Head of caudate nucleus (tissue), 42 donors: ENCODE measurements at regions not wholly inside any gene's neighbourhood (a gene's known extent, or its start where the extent isn't known, plus 50 kb on each side); places are given as distances from the start of the nearest gene placed in this dataset.
"Not testable (repeated sequence)": the region's sequence is repeated elsewhere in the genome, so short reads cannot be mapped to it uniquely, and the experiment has no call there.

Source experiments
- DNase-seq, 42 donors: peaks; one replicate each; pipeline versions ENCODE4 v3.0.0 to v3.0.0-alpha.2; 2020 to 2021; ENCODE audit warnings: mixed read lengths in 7 of 42
- intact Hi-C: fragments of 100-400 bp; cut with DNase I; formaldehyde crosslinking; loops from one replicate; pipeline ENCODE4 v1.15.0; 2022

DNA sequence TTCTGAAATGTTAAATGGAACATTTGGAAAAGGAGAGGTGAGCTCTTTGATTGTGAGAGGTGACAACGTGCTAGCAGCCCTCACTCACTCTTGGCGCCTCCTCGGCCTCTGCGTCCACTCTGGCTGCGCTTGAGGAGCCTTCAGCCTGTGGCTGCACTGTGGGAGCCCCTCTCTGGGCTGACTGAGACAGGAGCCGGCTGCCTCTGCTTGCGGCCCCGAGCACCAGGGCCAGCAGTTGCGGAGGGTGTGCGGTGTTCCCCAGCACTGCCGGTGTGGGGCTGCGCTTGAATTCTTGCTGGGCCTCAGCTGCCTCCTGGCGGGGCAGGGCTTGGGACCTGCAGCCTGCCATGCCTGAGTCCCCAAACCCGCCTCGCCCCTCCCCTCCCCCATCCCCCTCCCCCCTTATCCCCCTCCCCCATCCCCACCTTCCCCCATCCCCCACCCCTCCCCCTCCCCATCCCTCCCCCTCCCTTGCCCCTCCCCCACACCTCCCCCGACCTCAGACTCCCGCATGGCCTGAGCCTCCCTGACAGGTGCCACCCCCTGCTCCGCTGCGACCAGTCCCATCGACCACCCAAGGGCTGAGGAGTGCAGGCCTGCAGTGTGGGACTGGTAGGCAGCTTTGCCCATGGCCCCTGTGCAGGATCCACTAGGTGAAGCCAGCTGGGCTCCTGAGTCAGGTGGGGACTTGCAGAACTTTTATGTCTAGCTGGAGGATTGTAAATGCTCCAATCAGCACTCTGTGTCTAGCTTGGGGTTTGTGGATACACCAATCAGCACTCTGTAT, 411.0 kb downstream of the OLFM4 start:
- intact Hi-C loops = no loop called here
- no peak for DNase-seq

DNA sequence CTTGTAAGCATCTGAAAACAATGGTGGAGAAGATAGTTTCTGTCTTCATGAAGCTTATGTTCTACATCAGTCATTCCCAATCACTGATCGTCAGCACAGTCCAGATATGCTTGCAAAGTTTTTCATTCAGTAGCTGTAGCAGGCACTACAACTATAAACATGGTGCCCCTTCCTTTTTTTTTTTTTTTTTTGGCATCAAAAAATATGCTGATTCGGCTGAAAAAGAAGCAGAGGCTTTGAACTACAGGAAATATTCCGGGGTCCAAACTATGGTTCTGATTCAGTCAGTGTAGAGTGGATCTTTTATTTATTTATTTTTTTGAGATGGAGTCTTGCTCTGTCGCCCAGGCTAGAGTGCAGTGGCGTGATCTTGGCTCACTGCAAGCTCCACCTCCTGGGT, 414.4 kb downstream of the OLFM4 start:
- DNase-seq = no peak
- intact Hi-C loops = no loop called here

DNA sequence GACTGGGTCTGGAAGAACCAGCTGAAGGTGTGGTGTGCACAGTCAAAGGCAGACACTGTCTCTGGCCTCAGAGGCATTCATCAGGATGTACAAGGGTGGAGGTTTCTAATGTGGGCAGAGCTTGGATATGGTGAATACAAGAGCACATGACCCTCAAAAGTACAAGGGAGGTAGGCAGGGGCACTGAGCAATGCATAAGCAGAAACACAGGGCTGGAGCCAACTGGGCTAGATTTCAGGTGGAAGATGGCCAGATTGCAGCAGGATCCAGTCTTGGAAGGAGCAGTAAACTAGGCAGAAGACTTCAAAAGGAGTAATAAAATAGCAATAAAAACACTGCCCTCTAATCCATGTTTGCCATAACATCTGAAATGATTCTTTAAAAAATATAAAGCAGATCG, 417.1 kb downstream of the OLFM4 start:
- intact Hi-C loops = no loop called here

DNA sequence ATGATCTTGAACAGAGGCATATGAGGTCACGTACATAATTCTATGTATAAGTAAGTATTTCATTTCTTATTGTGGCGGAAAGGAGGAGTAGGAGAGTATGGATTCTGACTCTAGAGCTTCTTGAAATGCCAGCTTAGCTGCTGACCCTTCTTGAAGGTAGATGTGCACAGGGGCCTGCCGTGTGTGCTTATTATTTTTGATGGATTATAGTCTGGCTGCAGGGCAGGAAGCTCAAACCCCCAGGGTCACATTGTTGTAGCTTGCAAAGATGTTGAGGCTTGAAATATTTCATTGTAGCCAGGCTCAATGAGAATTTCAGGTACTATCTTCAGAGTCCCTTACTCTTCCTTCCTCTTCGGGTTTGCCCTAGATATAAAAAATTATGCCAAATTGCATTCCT, 418.8 kb downstream of the OLFM4 start:
- no peak for DNase-seq
- intact Hi-C loops = no loop called here

More for the DNA sequence above, 417.1 kb downstream of the OLFM4 start:
- DNase-seq = peak in 4 of 42 donors; percentile 5 to 45 (median 8)

DNA sequence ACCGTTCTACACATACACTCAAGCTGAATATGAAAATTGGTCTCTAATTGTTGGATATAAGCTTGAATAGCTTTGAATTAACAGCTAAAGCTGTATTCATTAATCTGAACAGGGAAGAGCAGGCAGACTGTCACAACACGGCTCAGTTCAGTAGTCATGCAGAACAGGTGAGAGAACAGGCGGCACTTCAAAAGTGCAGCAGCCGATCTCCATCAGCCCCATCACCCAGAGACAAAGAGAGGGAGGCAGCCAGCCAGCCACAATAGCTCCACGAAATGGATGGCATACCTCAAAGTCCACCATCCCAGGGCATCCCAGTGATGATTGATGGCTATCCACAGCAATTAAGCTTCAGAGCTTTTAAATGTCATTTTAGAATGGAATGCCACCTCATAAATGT, 419.2 kb downstream of the OLFM4 start:
- intact Hi-C loops = no loop called here
- DNase-seq = peak in 8 of 42 donors; percentile 2 to 40 (median 18)

DNA sequence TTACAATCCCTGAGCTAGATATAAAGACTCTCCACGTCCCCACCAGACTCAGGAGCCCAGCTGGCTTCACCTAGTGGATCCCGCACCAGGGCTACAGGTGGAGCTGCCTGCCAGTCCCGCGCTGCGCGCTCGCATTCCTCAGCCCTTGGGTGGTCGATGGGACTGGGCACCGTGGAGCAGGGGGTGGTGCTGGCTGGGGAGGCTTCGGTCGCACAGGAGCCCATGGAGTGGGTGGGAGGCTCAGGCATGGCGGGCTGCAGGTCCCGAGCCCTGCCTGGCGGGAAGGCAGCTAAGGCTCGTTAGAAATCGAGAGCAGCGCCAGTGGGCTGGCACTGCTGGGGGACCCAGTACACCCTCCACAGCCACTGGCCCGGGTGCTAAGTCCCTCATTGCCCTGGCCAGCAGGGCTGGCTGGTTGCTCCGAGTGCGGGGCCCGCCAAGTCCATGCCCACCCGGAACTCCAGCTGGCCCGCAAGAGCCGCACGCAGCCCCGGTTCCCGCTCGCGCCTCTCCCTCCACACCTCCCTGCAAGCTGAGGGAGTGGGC, 423.7 kb downstream of the OLFM4 start:
- DNase-seq, intact Hi-C loops: not testable (repeated sequence)

DNA sequence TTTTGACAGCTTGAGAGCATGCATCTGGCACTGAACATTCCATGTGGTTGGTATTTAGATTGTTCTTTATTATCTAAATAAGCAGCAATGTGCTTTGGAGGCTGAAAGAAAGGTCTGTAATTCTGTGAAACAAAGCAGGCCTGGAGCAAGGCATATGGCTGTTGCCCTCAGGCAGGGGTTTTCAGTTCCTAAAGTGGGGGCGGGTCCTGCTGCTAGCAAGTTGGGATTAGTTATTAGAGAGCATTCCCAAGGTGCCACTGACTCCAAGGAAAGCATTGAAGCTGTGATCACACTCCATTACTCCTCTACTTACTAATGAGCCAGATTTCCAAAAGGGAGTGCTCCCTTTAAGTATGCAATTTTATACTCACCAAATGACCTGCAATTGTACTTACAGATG, 432.2 kb downstream of the OLFM4 start:
- intact Hi-C loops = no loop called here
- DNase-seq = no peak

DNA sequence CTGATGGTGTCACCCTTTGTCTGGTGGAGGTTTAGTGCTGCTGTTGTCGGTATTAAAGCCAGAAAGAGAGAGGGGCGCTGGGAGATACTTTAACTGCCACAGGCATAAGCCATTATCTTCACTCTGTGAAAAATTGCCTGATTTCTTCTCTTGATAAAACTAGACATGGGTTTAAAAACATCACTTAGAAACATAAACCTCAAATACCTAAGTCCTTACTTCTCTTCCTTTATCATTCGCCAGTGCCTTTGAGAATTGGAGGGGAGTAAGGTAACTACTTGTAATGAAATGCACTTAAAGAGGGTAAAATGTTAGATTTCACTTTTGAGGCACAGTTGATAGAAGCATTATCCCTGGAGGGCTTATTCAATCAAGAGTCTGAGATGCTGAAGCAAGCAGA, 434.5 kb downstream of the OLFM4 start:
- DNase-seq = no peak
- intact Hi-C loops = no loop called here

DNA sequence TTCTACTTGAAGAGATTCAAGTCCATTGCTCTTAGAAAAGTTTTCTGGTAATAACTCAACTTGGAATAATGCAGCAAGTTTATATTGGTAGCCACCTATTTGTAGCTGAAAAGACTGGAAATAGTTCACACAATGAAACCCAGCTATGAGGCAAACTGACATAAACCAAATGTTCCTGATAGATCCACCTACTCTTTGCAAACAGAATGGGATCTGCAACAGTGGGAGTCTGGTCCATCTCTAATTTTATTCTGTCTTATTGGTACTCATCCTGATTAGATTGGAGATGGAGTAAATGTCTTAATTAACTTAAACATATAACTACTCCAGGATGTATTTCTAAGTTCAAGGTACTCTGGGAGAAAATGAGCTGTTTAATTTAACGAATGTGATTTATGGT, 438.0 kb downstream of the OLFM4 start:
- intact Hi-C loops = no loop called here

DNA sequence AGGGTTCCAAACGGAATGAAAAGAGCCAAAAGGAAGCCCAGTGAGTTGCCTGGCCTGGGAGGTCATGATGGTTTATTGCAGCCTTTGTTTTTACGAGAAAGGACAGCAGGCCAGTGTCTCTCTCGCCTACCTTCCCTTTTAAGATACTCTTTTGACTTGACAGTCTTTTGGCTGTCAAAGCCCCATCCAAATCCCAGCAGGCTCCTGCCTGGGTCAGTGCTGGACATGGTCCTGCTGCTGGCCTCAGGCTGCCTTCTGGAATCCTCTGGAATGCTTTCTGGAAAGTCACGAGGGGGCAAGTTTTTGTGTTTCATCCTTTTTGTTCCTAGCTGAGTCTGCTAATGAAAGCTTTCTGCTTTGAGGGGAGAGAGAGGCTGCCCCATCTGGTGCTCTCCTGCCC, 444.8 kb downstream of the OLFM4 start:
- DNase-seq = no peak
- intact Hi-C loops = no loop called here

More for the DNA sequence above, 438.0 kb downstream of the OLFM4 start:
- no peak for DNase-seq

DNA sequence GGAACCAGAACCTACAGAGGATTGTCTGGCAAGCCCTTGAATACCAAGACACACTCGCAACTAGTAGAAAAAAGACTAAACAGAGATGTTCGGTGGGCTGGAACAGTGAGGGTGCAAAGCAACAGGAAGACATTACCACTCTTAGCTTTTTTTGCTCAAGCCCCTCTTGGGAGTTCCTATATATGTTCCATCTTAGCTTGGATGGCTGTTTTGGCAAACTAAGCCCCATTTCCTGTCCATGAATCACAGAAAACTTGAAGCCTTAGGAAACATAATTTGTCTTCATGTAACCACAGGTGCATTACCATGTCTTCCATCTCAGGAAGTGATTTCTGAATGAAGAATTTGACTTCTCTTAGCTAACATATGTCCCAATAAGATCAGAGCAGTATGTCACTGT, 446.3 kb downstream of the OLFM4 start:
- no peak for DNase-seq

DNA sequence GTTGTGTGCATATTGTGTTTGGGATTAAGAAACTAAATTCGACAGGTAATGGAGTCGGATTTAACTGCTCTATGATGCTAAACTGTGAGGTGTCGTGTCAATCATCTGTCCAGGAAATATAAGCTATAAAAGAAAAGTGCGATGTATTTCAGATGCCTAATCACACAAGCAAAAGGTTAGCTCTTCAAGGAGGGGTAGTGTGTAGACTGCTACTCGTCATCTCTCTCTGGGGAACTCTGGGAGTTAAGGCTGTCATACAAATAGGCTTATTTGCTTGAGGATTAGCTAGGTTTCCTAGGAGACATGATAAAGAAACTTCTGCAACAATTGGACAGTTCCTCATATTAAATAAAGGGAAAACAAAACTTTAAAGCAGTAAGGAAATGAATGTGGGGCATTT, 462.1 kb downstream of the OLFM4 start:
- intact Hi-C loops = no loop called here
- DNase-seq = no peak

More for the DNA sequence above, 446.3 kb downstream of the OLFM4 start:
- intact Hi-C loops = no loop called here

DNA sequence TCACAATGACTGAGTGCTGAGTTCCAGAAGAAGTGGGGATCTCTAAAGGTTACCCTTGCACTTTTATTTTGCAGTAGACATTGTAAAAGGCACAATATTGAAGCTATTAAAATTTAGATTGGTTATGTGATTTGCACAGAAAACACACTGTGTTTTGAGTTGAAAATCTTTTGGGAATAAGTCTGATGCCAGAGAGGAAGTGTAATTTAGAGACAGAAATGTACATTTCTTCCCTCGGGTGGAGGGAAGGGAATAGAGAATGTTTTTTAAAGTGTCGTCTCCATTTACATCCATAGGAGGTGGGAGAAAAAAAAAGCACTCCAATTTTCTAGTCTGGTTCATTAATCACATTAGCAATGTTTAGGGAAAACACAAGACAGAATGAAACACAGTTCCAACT, 465.8 kb downstream of the OLFM4 start:
- no peak for DNase-seq
- intact Hi-C loops = no loop called here

DNA sequence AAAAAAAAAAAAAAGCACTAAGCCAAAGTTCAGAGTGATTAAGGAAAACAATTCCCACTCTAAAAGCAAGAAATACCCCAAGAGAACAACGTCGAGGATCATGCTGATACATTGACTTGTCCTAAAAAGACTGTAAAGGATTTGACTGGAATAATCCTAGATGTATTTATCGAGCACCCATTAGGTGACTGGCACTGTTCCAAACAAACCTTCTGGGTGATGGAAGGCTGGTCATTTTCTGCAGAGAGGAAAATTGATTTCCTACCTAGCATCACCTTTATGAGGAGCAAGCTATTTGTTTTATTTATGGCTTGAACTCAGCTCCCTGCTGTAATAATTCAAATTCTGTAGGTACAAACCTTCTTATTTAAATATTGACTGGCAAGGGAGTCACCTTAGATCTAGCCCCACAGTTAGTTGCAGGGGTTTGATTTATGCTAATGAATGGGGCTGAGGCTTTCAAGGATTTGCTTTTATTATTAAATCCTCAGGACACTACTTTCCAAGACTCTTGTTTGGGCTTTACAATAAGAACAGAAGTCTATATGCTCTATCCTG, 471.0 kb downstream of the OLFM4 start:
- no peak for DNase-seq
- intact Hi-C loops = no loop called here

DNA sequence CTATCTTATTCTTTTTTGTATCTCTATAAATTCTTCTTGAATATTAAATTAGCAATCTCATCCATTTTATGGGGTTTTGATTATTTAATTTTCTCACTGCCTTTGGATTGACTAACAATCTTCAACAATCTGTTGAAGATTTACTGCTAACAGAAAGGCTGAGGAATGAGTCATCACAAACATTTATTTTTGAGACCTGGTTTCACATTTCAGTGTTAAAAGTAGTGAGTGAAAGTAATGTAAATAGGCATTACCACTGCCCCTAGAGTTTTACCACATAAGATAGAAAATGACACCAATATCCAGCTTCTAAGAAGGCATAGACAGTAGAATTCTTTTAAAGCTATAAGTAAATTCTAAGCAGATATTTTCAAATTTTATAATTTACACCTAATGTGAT, 472.8 kb downstream of the OLFM4 start:
- intact Hi-C loops = no loop called here
- no peak for DNase-seq

DNA sequence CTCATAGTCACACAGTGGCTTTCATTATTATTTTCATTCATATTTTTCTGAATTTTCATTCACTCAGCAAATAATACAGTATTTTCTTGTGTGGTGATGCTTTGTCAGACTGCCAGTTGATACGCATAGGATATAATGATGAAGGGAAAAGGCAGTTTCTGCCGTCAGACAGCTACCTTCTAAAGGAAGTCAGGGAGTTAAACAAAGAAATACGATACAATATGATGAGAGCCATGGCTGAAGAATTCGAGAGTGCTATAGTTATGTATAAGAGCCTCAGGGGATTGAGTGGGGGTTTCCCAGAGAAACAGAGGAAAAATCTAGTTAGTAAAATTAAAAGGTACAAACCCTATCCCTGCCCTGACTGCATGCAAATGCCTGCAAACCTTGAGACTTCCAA, 479.1 kb downstream of the OLFM4 start:
- intact Hi-C loops = no loop called here
- no peak for DNase-seq

DNA sequence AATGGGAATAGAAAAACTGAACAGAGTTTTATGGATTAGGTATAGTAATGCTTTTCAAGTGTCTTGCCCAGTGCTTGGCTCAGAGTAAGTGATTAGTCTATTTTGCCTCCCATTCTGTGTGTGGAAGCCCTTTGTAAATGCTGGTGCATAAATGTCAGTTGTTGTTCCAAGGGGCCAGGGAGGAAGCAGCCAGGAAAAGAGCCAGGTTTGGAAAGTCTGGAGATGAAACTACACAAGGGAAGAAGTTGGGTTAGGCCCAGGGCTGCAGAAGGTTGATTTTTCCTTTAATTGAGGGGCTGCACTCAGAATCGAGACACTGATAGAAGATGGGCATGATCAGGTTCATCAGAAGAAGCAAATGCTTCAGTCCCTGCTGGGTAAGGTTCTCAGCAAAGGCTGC, 484.0 kb downstream of the OLFM4 start:
- DNase-seq = no peak
- intact Hi-C loops = no loop called here

DNA sequence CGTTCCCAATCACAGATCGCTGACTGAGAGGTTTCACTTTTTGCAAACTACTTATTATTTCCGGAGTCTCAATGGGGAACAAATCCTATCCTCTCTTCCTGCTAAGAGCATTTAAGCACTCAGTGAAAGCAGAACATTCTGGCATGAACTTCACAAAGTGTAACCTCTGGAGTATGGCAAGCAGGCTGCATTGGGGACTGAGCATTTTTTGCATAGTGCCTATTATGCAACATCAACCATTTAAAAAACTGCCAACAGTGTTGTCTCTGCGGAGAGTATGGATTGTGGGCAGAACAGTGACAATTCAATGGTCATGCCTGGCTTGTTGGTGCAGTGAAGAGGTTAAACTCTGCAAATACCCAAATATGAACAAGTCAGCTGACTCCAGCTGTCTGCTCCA, 484.6 kb downstream of the OLFM4 start:
- no peak for DNase-seq
- intact Hi-C loops = no loop called here

DNA sequence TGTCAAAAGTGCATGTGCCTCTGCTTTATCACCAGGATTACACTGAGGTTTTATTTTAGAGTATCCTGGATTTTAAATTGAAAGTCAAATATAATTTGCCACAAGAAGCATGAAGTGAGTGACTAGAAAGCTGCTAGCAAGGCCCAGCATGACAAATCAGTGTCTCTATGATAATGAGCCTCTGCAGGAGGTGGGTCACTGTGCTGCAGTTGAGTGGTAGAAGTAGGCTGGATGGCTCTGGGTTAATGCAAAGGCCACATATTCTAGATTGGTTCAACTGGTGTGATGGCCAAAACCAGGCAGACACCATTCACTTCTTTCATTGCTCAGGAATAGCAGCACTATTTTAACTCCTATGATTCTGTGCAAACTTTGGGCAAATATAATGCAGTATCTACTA, 491.5 kb downstream of the OLFM4 start:
- intact Hi-C loops = no loop called here
- no peak for DNase-seq

DNA sequence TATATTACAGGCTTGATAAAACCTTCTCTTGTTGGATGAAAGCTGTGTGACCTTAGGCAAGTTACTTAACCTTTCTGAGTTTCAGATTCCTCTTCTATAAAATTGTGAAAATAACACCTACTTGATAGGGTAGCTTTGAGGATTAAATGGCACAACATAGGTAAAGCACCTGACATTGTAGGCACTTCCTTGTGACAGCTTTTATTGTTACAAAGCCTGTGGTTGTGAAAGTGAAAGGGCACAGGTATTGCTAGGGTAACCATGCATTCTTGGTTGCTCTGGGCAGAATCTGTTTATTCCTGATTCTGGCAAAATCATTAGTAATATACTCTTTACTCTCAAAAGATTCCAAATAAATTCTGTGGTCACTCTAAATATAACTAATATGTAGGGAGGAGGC, 493.4 kb downstream of the OLFM4 start:
- intact Hi-C loops = no loop called here
- no peak for DNase-seq

DNA sequence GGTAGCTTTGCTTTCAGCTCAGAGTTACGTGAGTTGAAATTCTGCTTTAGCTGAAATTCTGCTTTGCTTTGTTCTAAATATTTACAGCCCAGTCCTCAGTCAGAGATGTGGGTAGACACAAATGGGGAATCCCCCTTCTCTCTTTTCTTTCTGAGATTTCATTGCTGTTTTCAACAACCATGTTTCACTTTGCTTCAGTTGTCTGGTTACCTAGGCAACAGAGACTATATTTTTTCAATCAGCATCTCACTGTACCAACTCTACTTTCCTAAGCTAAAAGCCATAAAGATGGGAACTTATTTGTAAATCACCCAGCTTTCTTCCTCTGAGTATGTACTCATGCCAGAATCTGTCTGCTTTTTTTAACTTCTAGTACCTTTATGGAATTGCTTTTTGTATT, 509.0 kb downstream of the OLFM4 start:
- intact Hi-C loops = no loop called here
- no peak for DNase-seq
